ENCODE measurements at regions not wholly inside any gene's neighbourhood (a gene's known extent, or its start where the extent isn't known, plus 50 kb on each side); places are given as distances from the start of the nearest gene placed in this dataset.

DNA sequence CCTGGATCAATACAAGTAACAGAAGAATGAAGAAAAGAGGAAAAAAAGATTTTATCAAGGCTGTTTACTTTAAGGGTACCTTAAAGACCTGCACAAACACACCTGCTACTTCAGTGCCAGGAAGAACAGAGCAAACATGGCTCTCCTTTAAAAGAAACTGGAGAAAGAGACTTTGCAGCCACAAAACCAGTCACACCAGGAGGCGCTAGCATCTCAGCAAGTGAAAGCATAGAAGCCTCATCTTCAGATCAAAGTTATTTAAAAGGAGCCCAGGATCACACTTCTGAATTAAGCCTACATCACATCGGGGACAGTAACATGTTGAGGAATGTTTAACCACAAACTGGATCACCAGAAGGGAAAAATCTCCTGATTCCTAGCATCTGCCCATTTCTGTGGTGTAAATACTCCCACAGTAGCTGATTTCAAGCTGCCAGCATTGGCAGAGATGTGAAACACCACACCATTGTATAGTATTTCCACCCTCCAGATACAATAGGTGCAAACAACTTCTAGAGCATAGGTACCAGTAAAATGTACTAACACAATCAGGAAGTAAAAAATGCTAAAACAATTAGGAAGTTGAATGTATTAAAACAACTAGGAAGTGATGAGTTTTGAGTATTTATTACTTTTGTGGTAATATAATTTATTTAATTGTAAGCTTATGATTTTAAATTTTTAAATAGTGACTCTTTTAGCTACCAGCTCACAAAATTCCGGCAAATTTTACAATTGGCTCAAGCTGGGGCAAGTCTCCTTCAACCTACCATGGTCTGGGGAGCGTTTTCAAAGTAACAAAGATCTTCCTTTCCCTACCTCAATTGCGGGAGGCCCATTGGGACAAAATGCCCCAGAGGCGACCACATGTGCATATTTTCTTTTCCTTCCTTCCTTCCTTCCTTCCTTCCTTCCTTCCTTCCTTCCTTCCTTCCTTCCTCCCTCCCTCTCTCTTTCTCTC lies 105.3 kb upstream of the CLDN14 start:
- no peak overlapping the region for H3K9ac ChIP-seq (ENCODE audit: low read length)
- H4K20me1 ChIP-seq (ENCODE audit: low read depth, low read length): no peaks in the 10 kb centered on the region
- H3K4me2 ChIP-seq (ENCODE audit: low read depth, low read length, poor library complexity, severe bottlenecking): no peak overlapping the region
- no peak for TF ChIP-seq EZH2phosphoT487 (conservative IDR thresholded peaks at IDR 0.05; ENCODE audit: low read length)
- TF ChIP-seq, protein P1, sequence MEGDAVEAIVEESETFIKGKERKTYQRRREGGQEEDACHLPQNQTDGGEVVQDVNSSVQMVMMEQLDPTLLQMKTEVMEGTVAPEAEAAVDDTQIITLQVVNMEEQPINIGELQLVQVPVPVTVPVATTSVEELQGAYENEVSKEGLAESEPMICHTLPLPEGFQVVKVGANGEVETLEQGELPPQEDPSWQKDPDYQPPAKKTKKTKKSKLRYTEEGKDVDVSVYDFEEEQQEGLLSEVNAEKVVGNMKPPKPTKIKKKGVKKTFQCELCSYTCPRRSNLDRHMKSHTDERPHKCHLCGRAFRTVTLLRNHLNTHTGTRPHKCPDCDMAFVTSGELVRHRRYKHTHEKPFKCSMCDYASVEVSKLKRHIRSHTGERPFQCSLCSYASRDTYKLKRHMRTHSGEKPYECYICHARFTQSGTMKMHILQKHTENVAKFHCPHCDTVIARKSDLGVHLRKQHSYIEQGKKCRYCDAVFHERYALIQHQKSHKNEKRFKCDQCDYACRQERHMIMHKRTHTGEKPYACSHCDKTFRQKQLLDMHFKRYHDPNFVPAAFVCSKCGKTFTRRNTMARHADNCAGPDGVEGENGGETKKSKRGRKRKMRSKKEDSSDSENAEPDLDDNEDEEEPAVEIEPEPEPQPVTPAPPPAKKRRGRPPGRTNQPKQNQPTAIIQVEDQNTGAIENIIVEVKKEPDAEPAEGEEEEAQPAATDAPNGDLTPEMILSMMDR (IDR thresholded peaks at IDR 0.05; ENCODE audit: insufficient read depth, low read length, poor library complexity, severe bottlenecking): peak; percentile 47
- no peaks in the 10 kb centered on the region for H3F3A ChIP-seq (ENCODE audit: insufficient read depth)
- H3K9me2 ChIP-seq (replicated peaks; ENCODE audit: insufficient read depth, low read length): no peaks in the 10 kb centered on the region
- H3K4me3 ChIP-seq (ENCODE audit: insufficient read depth, low read length, poor library complexity, severe bottlenecking): no peak overlapping the region
- no peak overlapping the region for H3K27ac ChIP-seq (ENCODE audit: low read depth, low read length)
- no peak overlapping the region for H2AFZ ChIP-seq (ENCODE audit: low read depth, low read length, severe bottlenecking)
- no peaks in the 10 kb centered on the region for H3K79me2 ChIP-seq (ENCODE audit: insufficient read depth, low read length)
- H3K36me3 ChIP-seq (ENCODE audit: low read length): no peaks in the 10 kb centered on the region
- H3K9me3 ChIP-seq (ENCODE audit: insufficient read depth, low read length): no peaks in the 10 kb centered on the region
- no peaks in the 10 kb centered on the region for H3K27me3 ChIP-seq (ENCODE audit: low read length)

- H3K4me3 ChIP-seq (ENCODE audit: insufficient read depth, low read length, poor library complexity, severe bottlenecking): no peak overlapping the region
- H3K79me2 ChIP-seq (ENCODE audit: insufficient read depth, low read length): no peaks in the 10 kb centered on the region
- H3F3A ChIP-seq (ENCODE audit: insufficient read depth): no peaks in the 10 kb centered on the region
- no peaks in the 10 kb centered on the region for H3K9me3 ChIP-seq (ENCODE audit: insufficient read depth, low read length)
- H3K27me3 ChIP-seq (ENCODE audit: low read length): no peaks in the 10 kb centered on the region
- no peaks in the 10 kb centered on the region for H3K9me2 ChIP-seq (replicated peaks; ENCODE audit: insufficient read depth, low read length)
- H3K27ac ChIP-seq (ENCODE audit: low read depth, low read length): no peak overlapping the region
- H3K9ac ChIP-seq (ENCODE audit: low read length): no peak overlapping the region
- H3K36me3 ChIP-seq (ENCODE audit: low read length): no peaks in the 10 kb centered on the region
- H3K4me2 ChIP-seq (ENCODE audit: low read depth, low read length, poor library complexity, severe bottlenecking): no peak overlapping the region
- TF ChIP-seq, protein P1 (IDR thresholded peaks at IDR 0.05; ENCODE audit: insufficient read depth, low read length, poor library complexity, severe bottlenecking): no peak
- TF ChIP-seq EZH2phosphoT487 (conservative IDR thresholded peaks at IDR 0.05; ENCODE audit: low read length): no peak
- H2AFZ ChIP-seq (ENCODE audit: low read depth, low read length, severe bottlenecking): no peak overlapping the region
- no peaks in the 10 kb centered on the region for H4K20me1 ChIP-seq (ENCODE audit: low read depth, low read length)
These were observed 107.5 kb upstream of the CLDN14 start for GRCh38 chr21:36587388-36587787.

DNA sequence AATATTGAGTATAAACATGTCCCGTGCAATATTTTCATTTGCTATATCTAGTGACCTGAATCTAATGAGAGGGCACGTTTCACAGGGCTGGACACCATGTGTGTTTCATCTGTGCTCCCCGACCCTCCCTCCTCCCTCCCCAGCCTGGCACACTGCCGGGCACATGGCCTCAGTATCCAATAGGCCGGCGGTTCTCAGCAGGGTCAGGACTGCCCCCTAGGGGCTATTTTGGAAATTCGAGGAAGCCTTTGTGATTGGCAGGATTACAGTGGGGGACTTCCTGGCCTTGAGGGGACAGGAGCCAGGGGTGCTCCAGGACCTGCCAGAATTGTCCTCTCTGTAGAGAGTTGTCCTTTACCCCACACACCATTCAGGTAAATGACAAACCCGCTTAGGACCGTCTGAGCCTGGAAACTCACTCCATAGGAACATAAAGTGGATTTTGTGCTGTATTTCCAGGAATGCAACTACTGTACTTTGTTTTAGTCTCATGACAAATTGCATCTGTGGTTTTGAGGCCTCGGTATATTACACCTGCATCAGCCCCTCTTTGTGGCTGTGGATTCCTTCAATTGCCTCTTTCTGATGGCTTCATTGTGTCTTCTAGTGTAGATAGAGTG lies 109.5 kb upstream of the SIM2 start:
- TF ChIP-seq, protein P1 (IDR thresholded peaks at IDR 0.05; ENCODE audit: insufficient read depth, low read length, poor library complexity, severe bottlenecking): peak; percentile 89
- TF ChIP-seq EZH2phosphoT487 (conservative IDR thresholded peaks at IDR 0.05; ENCODE audit: low read length): no peak
- H2AFZ ChIP-seq (ENCODE audit: low read depth, low read length, severe bottlenecking): peak overlapping the region; percentile 76

More for the DNA sequence above, 109.5 kb upstream of the SIM2 start:
- H3K9me2 ChIP-seq (replicated peaks; ENCODE audit: insufficient read depth, low read length): no peaks in the 10 kb centered on the region
- H3K4me3 ChIP-seq (ENCODE audit: insufficient read depth, low read length, poor library complexity, severe bottlenecking): no peak overlapping the region
- H3K36me3 ChIP-seq (ENCODE audit: low read length): no peaks in the 10 kb centered on the region
- H4K20me1 ChIP-seq (ENCODE audit: low read depth, low read length): no peaks in the 10 kb centered on the region
- H3F3A ChIP-seq (ENCODE audit: insufficient read depth): no peaks in the 10 kb centered on the region
- H3K27me3 ChIP-seq (ENCODE audit: low read length): no peaks in the 10 kb centered on the region
- H3K9ac ChIP-seq (ENCODE audit: low read length): no peak overlapping the region
- H3K27ac ChIP-seq (ENCODE audit: low read depth, low read length): no peak overlapping the region
- no peaks in the 10 kb centered on the region for H3K9me3 ChIP-seq (ENCODE audit: insufficient read depth, low read length)
- no peaks in the 10 kb centered on the region for H3K79me2 ChIP-seq (ENCODE audit: insufficient read depth, low read length)
- no peak overlapping the region for H3K4me2 ChIP-seq (ENCODE audit: low read depth, low read length, poor library complexity, severe bottlenecking)
